Spleen (tissue), 7 donors: ENCODE measurements at regions not wholly inside any gene's neighbourhood (a gene's known extent, or its start where the extent isn't known, plus 50 kb on each side); places are given as distances from the start of the nearest gene placed in this dataset.

Experiments
- CTCF ChIP-seq, 11 experiments: fragments of 200-600 bp in 7 of 11; fragments of 450-650 bp in 4 of 11; sonication (generic) in 4 of 11; IDR thresholded peaks in 8 of 11; conservative IDR thresholded peaks in 3 of 11; 1 replicate in 7 of 11; 2 replicates in 4 of 11; pipeline versions ENCODE4 v1.4.0 to v1.8.0; 2016 to 2021; ENCODE audit warnings: antibody characterized with exemption in 11 of 11, inconsistent platforms in 4 of 11, mild to moderate bottlenecking in 1 of 11
- POLR2A ChIP-seq, 3 donors: fragments of 450-650 bp; IDR thresholded peaks; one replicate each; pipeline ENCODE4 v1.5.1; 2017; ENCODE audit warnings: antibody characterized with exemption in 3 of 3, mild to moderate bottlenecking in 1 of 3
- donor health status: DM: no; HTN: no; CAD: no; lungs with moderate emphysema.
- donor health status: DM: no; HTN: no; CAD: no.
- donor health status: DM: no; HTN: no; CAD: no.

- TF ChIP-seq CTCF (IDR thresholded peaks at IDR 0.05 in 8 of 11, conservative IDR thresholded peaks at IDR 0.05 in 3 of 11) = no peak
- no peak for TF ChIP-seq POLR2A (IDR thresholded peaks at IDR 0.05)
These were observed 54.2 kb upstream of the ACVR2A start for GRCh38 chr2:147790580-147790979.
